Hepatic stellate cell (primary cell): ENCODE measurements at regions not wholly inside any gene's neighbourhood (a gene's known extent, or its start where the extent isn't known, plus 50 kb on each side); places are given as distances from the start of the nearest gene placed in this dataset.

Source experiments
- DNase-seq: peaks from one replicate; pipeline ENCODE4 v3.0.0; 2011; ENCODE audit warnings: low spot score

DNA sequence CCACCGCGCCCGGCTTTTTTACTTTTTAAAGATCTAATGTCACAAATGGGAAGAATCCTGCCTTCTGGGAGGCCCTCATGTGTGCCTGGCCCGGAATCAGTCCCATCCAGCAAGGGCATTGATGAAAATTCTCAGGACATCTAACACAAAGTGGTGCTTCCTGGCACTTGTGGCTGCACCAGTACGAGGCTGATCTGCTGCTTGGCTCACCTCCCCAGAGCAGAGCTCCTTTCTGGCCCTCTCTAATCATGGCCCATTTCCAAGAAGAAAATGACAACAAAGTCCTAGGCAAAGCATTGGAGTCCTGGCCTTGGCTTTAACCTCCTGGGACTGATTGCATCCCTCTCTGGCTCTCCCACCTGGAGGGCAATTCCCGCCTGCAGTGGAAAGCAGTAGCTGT lies 50.7 kb upstream of the SIAH1 start:
- no peak for DNase-seq

DNA sequence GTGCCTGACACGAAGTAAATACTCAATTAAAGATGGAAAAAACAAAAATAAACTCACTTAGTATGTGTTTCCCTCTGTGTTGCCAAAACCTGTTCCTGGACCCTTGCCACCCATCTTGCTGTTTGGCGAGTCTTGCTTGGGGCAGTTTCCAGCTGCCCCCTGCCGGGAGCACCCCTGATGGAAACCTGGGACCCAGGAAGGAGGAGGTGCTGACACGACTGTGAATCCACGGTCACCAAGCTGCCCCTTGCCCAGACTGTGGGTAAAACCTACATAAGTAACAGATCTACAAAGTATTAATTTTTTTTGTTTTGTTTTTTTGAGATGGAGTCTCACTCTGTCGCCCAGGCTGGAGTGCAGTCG lies 50.1 kb upstream of the SIAH1 start:
- DNase-seq = no peak
